ENCODE measurements at regions not wholly inside any gene's neighbourhood (a gene's known extent, or its start where the extent isn't known, plus 50 kb on each side); places are given as distances from the start of the nearest gene placed in this dataset.

GRCh38 chr2:104127049-104127770, 726.7 kb upstream of the POU3F3 start:
- TF ChIP-seq CTCF (IDR thresholded peaks at IDR 0.05) (no peak), POLR2A (IDR thresholded peaks at IDR 0.05) (no peak)

Measured in uterus (tissue), 2 donors.